HG02981 (cell line): ENCODE measurements at regions not wholly inside any gene's neighbourhood (a gene's known extent, or its start where the extent isn't known, plus 50 kb on each side); places are given as distances from the start of the nearest gene placed in this dataset.

Experiments
- ATAC-seq: cut with Tn5 transposase; IDR thresholded peaks from one replicate; pipeline ENCODE4 v1.9.1; 2021; ENCODE audit warnings: mild to moderate bottlenecking, moderate library complexity; ENCODE audit not compliant: unreplicated experiment

DNA sequence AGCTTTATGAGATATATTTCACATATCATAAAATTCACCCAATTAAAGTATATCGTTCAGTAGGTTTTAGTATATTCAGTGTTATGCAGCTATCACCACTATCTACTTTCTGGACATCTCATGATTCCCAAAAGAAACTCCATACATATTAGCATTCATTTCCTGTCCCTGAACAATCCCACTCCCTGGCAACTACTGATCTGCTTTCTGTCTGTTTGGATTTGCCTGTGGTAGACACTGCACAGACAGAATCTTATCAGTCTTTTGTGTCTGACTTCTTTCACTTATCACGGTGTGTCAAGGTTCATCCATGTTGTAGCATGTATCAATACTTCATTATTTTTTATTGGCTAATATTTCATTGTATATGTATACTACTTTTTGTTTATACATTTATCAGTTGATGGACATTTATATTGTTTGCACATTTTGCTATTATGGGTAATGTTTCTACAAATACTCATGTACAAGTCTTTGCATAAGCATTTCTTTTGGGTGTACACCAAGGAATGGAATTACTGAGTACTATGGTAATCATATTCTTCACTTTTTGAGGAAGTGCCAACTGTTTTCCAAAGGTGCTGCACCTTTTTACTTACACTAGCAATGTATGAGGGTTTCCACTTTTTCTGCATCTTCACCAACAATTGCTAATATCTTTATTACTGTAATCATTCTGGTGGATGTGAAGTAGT lies 373.9 kb downstream of the AASDHPPT start:
- no peak for ATAC-seq

DNA sequence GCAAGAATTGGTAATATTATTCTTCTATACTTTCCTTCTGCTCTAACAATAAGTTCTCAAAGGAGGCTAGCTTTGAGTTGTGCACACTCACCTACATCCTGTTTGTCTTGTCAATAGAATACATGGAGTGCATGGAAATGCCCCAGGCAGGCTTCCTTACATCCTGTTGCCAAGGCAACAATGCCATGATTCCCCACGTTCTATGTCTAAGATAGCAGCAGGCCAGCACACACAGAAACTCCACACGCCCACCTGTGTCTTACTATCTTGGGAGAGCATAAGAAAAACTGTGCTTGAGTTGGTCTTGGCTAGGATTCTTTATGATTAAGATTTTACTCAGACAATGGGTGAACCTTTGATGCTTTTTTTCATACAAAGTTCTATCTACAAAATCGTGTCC lies 379.2 kb downstream of the AASDHPPT start:
- ATAC-seq: no peak

DNA sequence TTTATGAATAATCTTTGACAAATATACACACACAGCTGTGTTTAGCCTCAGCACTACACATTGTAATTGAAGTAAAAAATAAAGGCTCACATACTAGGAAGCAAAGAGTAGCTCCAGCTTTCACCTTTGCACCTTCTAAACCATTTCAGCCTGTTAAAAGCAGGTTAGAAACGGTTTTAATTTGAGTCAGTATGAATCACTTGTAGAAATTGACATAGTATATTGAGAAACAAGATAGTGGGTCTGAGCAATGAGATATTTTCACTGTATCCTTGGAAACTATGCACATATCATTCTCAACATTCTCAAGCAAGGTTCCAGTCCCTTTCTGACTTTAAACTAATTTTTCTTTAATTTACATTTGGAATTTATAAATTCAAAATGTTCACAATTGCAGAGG lies 380.3 kb downstream of the AASDHPPT start:
- ATAC-seq: no peak

DNA sequence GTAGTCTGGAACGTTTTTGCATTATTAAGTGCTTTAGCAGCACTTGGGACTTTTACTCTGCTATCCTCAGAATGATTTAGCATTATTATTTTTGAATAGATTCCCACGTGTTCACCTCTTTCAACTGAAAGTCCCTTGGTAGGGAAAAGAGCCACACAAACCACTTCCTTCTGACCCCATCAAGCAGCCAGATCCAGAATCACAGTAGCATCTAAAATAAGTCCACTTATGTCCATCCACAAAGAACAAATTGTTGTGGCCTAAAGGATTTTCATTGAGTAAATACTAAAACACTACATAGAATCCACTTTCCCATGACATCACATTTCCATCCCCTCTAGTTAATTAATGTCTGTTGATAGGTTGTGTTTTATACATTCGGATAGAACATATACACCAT lies 381.7 kb downstream of the AASDHPPT start:
- no peak for ATAC-seq

DNA sequence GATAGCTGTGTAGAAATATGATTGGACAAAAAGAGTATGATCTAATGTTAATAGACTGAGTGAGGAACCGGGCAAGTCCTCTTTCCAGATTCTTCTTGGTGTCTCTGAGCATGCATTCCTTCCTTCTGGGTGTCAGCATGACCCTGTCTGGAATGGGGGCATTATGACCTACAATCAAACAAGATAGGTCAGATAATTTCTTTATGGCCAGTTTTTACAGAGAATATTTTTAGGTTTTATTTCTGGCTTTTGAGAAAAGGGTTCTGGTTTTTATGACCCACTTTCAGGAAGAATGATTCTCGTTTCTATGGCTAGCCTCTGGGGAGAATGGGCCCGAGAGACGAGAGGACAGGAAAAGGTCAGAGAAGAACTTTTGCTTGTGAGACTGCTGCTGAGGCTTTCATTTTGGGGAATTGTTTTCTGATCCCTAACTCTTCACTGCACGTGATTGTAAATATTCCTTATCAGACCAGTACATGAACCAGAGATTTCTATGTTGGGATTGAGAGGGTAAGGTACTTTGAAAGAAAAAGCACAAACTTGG lies 383.8 kb downstream of the AASDHPPT start:
- ATAC-seq: no peak

DNA sequence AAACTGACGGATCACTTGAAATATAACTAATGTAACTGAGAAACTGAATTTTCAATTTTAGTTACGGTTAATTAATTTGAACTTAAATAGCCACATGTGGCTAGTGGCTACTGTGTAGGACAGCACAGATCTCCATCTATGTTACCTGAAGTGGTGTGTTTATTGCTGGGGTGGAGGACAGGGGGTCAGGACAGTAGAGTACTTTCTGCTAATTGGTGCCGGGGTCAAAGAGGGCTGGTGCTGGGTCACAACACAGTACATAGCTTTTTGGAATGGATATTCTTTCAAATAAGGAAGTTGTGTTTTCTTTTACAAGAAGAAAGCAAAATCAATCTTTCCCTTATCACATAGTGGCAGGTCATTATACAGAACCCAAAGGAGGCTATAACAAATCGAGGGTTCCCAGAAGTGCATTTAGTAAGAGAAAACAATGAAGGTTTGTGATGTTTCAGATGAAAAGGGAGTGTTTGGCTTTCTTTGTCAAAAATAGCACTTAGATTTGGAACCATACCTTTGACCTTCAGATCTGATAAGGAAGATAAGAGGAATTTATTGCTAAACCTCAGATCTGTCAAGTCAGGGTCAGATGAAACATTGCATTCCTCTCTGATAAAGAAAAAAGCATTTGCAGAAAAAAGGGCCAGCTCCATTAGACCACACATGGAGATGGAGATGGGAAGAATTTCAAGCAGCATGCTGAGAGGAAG lies 384.5 kb downstream of the AASDHPPT start:
- ATAC-seq: no peak

DNA sequence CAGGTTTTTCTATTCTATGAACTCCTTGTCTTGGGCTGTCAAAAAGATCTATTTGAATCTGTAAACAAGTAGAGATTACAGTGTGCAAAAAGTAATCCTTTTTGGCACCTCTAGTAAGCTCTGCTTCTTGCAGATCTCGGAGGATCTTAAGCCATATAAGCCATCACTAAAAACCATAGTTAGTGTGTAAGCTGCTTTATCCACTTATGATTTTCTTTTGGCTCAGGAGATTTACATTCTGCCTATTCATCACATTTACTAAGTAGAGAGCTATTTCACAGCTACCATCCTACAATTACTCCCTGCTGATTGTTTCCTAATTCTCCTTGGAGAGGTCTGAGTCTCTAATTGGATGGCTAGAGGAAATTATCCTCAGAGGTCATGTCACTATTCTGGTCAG lies 385.7 kb downstream of the AASDHPPT start:
- no peak for ATAC-seq

DNA sequence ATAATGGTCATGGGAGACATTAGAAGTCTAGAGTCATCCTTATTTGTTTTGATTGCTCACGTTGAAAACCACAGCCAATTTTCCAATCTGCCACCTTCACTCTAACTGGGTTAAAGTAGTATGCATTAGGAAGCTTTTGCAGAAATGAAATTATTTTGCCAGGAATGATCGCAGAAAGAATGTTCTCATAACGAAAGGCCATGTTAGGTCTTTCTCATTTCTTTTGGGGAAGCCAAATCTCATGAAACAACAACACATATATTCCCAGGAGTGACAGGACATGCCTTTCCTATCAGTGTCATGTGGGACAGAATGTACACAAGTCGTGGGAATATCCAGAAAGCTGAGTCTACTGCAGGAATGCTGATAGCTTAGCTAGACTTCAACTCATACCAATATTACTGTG lies 386.3 kb downstream of the AASDHPPT start:
- ATAC-seq: no peak

DNA sequence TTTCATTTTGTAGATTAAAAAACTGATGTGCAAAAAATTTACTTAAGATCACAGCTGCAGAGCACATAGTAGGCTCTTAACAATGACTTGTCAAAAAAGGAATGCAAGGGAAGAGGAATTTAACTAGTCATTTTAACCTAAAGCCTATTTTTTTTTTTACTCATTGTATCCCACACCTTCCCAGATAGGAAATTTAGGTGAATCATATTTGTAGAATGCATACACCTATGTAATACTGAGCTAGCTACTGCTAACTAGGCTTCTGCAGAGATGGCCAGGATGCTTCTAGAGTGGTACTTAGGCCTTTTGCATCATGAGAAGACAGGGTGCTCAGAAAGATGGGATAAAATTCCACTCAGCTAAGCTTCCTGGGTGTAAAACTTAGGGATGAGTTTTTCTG lies 387.3 kb downstream of the AASDHPPT start:
- no peak for ATAC-seq

DNA sequence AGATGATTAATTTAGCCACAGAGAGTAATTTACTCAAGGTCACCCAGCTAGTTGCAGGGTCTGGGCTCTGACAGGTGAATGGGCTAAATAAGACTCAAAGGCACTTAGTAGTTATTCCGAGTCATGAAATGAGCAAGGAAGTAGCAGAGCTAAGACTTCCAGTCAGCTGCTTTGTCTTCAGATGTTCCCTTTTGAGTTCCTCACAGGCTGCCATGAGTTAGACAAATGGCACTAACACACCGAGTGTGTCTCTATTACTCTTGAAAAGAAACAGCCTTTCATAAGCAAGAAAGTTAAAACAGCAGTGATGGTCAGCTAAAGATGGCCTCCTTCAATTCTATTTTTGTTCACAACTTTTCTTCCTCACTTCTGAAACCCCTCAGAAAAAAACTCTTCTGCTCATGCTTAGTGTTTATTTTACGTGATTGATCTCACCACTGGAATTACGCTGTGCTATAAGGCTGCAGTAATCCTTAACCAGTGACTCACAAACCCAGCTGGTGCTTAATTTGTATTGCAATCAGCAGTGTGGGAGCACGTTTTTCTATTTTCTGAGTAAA lies 389.1 kb downstream of the AASDHPPT start:
- ATAC-seq: no peak

DNA sequence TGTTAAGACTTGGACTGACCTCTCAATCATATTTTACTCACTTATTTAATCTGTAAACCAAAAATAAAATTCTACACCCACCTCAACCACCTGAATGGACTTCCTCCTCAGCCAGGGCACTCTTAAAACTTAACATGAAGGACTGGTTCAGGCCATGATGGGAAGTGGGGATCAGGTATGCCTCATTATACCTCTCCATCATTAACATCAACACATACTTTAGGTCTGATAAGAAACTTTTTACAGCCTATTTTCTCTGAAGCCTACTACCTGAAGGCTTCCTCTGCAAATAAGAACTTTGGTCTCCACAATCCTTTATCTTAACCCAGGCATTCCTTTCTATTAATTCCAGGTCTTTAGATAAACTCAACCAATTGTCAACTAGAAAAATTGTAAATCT lies 390.0 kb downstream of the AASDHPPT start:
- no peak for ATAC-seq

DNA sequence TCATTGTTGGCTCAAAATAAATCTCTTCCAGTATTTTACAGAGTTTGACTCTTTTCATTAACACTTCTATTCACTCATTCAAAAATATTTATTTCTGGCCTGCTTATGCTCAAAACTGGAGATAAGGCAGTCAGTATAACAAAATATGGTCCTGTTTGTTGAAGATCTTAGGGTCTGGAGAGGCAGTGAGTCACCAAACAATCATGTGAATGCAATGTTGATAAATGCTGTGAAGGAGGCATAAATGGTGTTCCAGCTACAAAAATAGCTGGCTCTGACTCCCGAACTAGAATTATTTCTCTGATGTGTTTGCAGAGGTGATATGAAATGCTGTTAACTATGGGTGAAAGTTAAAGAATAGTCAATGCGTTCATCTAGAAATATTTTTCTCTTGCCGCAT lies 390.6 kb downstream of the AASDHPPT start:
- ATAC-seq: no peak

DNA sequence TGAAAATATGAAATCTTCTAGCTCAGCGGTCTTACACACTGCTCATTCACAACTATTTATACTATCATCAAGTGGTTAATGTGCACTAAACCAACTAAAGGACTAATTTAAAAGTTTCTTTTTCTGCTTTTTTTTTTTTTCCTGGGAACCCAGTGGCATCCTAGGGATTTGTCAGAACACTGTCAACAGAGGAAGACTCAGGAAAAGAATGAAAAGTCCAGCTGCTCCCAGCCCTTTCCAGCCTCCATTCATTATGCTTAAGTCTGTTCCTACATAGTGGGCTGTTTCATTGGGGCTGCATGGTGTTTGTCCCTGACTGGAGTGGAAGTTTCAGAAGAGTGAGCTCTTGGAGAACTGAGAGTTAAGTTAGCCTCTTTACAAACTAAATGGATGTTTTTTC lies 391.1 kb downstream of the AASDHPPT start:
- ATAC-seq: no peak

DNA sequence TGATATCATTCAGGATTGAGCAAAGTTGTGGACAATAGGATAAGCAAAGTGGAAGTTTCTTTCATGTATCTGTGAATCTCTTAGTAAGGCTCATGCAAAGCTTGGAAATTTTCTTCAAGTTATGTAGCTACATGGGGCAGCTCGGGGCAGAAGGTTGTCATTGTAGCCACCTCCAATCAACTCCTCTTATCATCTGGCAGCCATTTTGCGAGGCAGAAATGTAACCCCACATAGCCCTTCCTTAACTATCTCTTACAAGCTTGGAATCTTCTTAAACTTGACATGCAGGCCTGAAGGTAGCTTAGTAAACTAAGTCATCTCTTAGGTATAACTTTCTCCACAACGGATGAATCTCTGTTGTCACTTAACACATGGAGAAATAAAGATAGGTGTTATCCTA lies 392.8 kb downstream of the AASDHPPT start:
- ATAC-seq: no peak

DNA sequence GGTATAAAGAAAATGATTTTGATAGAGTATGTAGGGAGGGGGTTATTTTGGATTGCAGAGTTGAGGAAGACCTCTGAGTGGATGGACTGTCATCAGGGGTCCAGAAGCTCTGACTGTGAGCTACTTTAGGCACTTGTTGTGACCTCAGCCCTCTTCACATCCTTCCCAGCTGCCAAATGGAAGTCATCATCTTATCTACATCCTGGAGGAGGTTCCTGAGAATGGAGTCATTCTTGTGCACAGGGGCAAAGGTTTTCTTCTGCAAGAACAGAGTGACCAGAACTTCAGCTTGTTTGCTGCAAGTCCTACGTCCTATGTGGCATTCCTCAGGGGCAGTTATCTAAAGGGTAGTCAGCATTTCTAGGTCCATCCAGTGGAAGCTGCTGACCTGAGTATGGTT lies 393.8 kb downstream of the AASDHPPT start:
- ATAC-seq: no peak

DNA sequence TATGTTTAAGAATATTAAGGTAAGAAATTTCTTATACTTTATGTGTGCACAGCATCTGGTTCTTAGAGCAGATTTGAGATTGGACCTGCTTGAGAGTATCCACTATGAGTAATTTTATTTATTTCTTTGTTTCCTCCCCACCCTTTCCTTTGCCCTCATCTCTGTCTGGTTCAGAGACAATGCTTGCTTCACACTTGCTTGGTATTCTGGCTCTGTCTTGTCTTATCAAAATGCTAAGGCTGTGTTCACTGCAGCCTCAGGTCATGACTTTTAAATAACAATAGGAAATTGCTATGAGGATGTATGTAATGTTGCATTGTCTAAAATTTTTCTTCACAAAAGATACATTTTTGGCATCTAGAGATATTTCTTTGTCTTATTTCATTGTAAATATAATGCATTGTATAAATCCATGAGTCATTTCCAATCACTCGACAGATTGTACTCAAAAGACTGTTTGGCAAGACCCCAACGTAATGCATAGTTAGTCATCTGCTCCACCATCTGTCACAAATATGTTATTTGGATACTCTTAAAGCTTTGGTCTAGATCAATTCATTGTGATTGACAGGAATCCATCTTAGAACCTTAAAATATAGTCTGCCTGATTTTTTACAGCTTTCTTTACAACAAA lies 395.7 kb downstream of the AASDHPPT start:
- no peak for ATAC-seq

DNA sequence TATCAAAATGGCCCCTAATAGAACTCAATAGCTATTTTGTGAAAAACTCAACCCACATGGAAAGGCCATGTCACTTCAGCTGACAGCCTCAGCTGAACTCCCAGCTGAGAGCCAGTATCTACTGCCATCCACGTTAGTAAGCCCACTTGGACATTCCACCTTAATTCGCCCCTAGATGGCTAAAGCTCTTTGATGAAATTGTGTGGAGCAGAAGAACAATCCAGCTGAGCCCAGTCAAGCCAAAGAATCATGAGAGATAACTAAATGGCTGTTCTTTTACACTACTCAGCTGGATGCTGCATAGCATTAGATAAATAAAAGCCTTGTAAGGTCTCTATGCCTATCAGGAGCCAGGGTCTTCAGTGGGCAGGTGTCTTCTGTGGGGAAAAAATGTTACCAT lies 396.8 kb downstream of the AASDHPPT start:
- no peak for ATAC-seq

DNA sequence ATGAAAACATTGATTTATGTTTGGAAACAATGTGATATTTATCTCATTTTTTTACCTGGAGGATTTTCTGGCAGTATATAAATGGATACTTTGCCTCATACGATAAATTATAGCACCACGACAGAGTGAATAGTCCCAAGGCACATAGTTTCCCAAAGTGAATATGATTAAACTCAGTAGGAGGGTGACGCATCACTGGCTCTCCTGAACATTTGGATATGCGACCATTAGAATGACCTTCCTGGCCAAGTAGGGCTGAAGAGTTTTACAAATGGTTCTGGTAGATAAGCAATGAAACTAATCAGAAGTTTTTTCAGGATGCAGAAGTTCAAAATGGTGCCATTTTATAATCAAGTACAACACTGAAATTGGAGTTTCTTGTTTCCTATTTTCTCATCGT lies 397.7 kb downstream of the AASDHPPT start:
- no peak for ATAC-seq

DNA sequence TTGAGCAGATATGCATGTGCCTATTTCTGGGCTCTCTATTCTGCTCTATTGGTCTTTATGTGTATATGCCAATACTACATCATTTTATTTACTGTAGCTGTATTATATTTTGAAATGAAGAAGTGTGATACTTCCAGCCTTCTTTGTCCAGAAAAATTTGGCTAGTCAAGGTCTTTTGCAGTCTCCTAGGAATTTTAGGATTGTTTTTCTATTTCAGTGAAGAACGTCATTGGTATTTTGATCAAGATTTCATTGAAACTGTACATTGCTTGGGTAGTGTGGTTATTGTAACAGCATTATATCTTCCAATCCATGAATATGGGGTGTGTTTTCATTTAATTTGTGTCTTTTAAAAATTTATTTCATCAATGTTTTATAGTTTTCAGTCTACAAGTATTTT lies 400.3 kb downstream of the AASDHPPT start:
- no peak for ATAC-seq

DNA sequence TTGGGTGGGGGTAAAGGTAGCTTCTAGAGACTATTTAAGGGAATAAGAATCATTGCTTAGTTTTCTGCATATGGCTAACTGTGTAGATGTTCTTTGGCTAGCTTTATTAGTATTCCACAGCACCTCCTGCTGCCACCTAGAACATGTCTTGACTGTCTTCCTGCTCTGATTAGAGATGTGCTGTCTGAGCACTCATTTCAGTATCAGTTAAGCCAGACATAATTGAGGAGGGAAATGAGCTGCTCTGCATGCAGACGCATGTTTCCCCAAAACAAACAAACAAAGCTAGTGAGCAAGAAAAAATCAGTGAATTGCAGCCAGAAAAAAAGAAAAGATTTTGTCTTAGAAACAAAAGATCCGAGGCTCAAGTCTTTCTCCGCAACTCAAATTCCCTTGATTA lies 402.2 kb downstream of the AASDHPPT start:
- no peak for ATAC-seq

DNA sequence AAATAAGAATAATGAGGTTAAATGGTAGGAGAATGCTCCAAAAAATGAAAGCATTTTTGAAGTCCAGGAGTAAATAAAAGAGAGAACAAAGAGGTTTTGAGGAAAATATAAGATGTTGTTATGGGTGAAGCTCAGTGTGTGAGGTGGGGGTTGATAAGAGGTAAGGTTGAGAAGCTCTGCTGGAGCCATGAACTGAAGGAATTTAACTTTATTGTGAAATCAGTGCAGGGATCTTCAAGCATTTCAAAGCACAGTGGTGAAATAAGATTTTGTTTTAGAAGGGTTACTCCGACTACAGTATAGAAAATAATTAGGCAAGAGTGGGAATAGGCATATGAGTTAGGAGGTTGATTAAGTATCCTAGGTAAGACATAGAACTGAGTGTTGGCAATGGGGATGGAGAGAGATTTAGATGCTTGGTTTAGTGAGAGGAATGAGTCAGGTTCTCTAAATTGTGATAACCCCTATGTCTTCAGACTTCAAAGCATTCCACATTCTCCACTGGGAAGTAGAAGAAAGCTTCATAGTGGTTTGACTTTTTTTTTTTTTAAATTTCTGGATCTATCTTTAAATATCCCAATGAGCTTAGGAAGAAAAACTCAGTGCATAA lies 403.2 kb downstream of the AASDHPPT start:
- ATAC-seq: no peak
